ENCODE measurements at regions not wholly inside any gene's neighbourhood (a gene's known extent, or its start where the extent isn't known, plus 50 kb on each side); places are given as distances from the start of the nearest gene placed in this dataset.

DNA sequence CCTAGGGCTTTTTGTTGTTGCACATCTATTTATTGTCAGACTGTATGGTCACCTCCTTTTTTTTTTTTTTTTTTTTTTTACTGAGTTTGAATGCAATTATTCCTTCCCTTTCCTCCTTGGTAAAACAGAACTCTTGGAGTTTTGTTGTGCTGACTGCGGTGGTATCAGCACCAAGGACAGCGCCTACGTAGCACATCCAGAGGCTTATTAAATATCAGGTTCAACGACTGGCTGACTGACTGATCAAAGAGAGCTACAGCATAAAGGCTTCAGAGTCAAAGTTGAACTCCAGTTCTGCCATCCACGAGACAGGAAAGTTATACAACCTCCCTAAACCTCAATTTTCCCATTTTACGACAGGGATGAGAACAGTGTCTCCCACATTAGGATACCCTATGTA is 86.1 kb upstream of the RBFOX1 start:
- dilution Hi-C loops (cut with MboI; ENCODE audit: extremely low pct_ligation_motif_present, low sequenced_read_pairs): no loop called here
- no TSS peak for BruUV-seq (replicated peaks)
- Histone ChIP-seq H4K20me1 (replicated peaks; ENCODE audit: control insufficient read depth, extremely low read depth, insufficient read depth, low read length) (no peaks in the 10 kb centered on the region), H3K27me3 (ENCODE audit: control insufficient read depth in 2 of 2, insufficient read depth in 2 of 2, low read length in 2 of 2) (no peaks in the 10 kb centered on the region), H3K9me3 (replicated peaks; ENCODE audit: control insufficient read depth, insufficient read depth, low read length) (peaks cover 6% of the 10 kb centered on the region), H3K4me1 (ENCODE audit: control insufficient read depth, extremely low read depth, insufficient read depth, low read length) (no peaks in the 10 kb centered on the region), H3K36me3 (ENCODE audit: control insufficient read depth in 2 of 2, extremely low read depth in 1 of 2, insufficient read depth in 2 of 2, low read length in 2 of 2) (no peaks in the 10 kb centered on the region), H3K27ac (ENCODE audit: insufficient read depth, low read depth, low read length) (no peak overlapping the region), H3K9me1 (replicated peaks; ENCODE audit: control insufficient read depth, extremely low read depth, insufficient read depth, low read length) (no peaks in the 10 kb centered on the region), H3K79me2 (ENCODE audit: control insufficient read depth, insufficient read depth, low read length) (no peaks in the 10 kb centered on the region), H2AFZ (ENCODE audit: low read depth, low read length) (no peak overlapping the region), H3K4me3 (replicated peaks in 1 of 3; ENCODE audit: insufficient read depth in 1 of 3, low read depth in 1 of 3, low read length in 3 of 3) (no peak overlapping the region), H3K9ac (replicated peaks; ENCODE audit: extremely low read depth, insufficient read depth, low read length) (no peak overlapping the region), H3K4me2 (ENCODE audit: insufficient read depth, low read length) (no peak overlapping the region)
- no peak for FAIRE-seq
- no peak for TF ChIP-seq POLR2A (IDR thresholded peaks at IDR 0.05; ENCODE audit: low read depth, low read length)
- TF ChIP-seq GATA2 (IDR thresholded peaks at IDR 0.05; ENCODE audit: insufficient read depth, insufficient read length, low read depth, low read length): no peak
- no peak for TF ChIP-seq FOS (IDR thresholded peaks at IDR 0.05; ENCODE audit: borderline replicate concordance, insufficient read depth, low read length)
- no peak for TF ChIP-seq MYC (IDR thresholded peaks at IDR 0.05; ENCODE audit: low read depth, low read length)
- TF ChIP-seq, protein P1, sequence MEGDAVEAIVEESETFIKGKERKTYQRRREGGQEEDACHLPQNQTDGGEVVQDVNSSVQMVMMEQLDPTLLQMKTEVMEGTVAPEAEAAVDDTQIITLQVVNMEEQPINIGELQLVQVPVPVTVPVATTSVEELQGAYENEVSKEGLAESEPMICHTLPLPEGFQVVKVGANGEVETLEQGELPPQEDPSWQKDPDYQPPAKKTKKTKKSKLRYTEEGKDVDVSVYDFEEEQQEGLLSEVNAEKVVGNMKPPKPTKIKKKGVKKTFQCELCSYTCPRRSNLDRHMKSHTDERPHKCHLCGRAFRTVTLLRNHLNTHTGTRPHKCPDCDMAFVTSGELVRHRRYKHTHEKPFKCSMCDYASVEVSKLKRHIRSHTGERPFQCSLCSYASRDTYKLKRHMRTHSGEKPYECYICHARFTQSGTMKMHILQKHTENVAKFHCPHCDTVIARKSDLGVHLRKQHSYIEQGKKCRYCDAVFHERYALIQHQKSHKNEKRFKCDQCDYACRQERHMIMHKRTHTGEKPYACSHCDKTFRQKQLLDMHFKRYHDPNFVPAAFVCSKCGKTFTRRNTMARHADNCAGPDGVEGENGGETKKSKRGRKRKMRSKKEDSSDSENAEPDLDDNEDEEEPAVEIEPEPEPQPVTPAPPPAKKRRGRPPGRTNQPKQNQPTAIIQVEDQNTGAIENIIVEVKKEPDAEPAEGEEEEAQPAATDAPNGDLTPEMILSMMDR (IDR thresholded peaks at IDR 0.05; ENCODE audit: extremely low read depth in 1 of 2, insufficient read depth in 1 of 2, low read depth in 1 of 2, low read length in 2 of 2): no peak
- no peak for TF ChIP-seq POLR2AphosphoS5 (IDR thresholded peaks at IDR 0.05; ENCODE audit: insufficient read depth, low read depth, low read length)
- no peak for TF ChIP-seq EZH2 (IDR thresholded peaks at IDR 0.05; ENCODE audit: borderline replicate concordance, low read depth, low read length, severe bottlenecking)
- no peak for TF ChIP-seq JUN (IDR thresholded peaks at IDR 0.05; ENCODE audit: borderline replicate concordance, insufficient read depth, insufficient read length, low read depth)
- TF ChIP-seq, protein P2, sequence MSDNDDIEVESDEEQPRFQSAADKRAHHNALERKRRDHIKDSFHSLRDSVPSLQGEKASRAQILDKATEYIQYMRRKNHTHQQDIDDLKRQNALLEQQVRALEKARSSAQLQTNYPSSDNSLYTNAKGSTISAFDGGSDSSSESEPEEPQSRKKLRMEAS (IDR thresholded peaks at IDR 0.05; ENCODE audit: insufficient read depth, insufficient read length): no peak
- ChIA-PET POLR2A (no interaction called here), CTCF (no interaction called here)
- intact Hi-C loops (cut with micrococcal nuclease): no loop called here
- DNase-seq (ENCODE audit: low read depth, low spot score): no peak
